OCI-LY3 (cell line): ENCODE measurements at regions not wholly inside any gene's neighbourhood (a gene's known extent, or its start where the extent isn't known, plus 50 kb on each side); places are given as distances from the start of the nearest gene placed in this dataset.

Experiments
- H2AFZ ChIP-seq: fragments of 200-600, 300-600 bp; shearing (Covaris generic); 2 replicates; pipeline ENCODE4 v1.6.0; 2014; ENCODE audit warnings: antibody characterized with exemption, low read depth, low read length
- H3K27ac ChIP-seq: fragments of 200-600, 300-600 bp; sonication (generic); 2 replicates; pipeline ENCODE4 v1.5.1; 2014; ENCODE audit warnings: mild to moderate bottlenecking, low read length, moderate library complexity, mixed read lengths
- H3K27me3 ChIP-seq: fragments of 200-600, 300-600 bp; sonication (generic); 2 replicates; pipeline ENCODE4 v1.6.1; 2014; ENCODE audit warnings: low read depth, low read length, mixed read lengths
- H3K36me3 ChIP-seq: fragments of 200-600, 300-600 bp; sonication (generic); replicated peaks from 2 replicates; pipeline ENCODE3; 2014; ENCODE audit warnings: low read depth, low read length, mixed read lengths
- H3K4me1 ChIP-seq: fragments of 300-600, 200-600 bp; sonication (generic); 2 replicates; pipeline ENCODE4 v1.6.1; 2014; ENCODE audit warnings: low read length, mixed read lengths
- H3K4me2 ChIP-seq: fragments of 200-600, 300-600 bp; sonication (generic); 2 replicates; pipeline ENCODE4 v1.6.1; 2014; ENCODE audit warnings: low read length, mixed read lengths
- H3K4me3 ChIP-seq: fragments of 300-600, 200-600 bp; sonication (generic); 2 replicates; pipeline ENCODE4 v1.5.1; 2014; ENCODE audit warnings: antibody characterized with exemption, mild to moderate bottlenecking, low read length, moderate library complexity
- H3K79me2 ChIP-seq: fragments of 300-600, 200-600 bp; shearing (Covaris generic); 2 replicates; pipeline ENCODE4 v1.6.1; 2014; ENCODE audit warnings: mild to moderate bottlenecking, low read length, mixed read lengths
- H3K9ac ChIP-seq: fragments of 300-600, 200-600 bp; shearing (Covaris generic); 2 replicates; pipeline ENCODE4 v1.6.0; 2014; ENCODE audit warnings: mild to moderate bottlenecking, low read length, moderate library complexity
- H3K9me3 ChIP-seq: fragments of 200-600, 300-600 bp; shearing (Covaris generic); 2 replicates; pipeline ENCODE4 v1.6.1; 2014; ENCODE audit warnings: low read length, mixed read lengths; ENCODE audit not compliant: insufficient read depth
- H4K20me1 ChIP-seq: fragments of 200-600, 300-600 bp; sonication (generic); 2 replicates; pipeline ENCODE4 v1.6.1; 2016; ENCODE audit warnings: low read length, mixed read lengths; ENCODE audit not compliant: insufficient read depth
- CTCF ChIP-seq: fragments of 200-600, 300-600 bp; sonication (generic); IDR thresholded peaks from 2 replicates; pipeline ENCODE4 v1.5.1; 2014; ENCODE audit warnings: antibody characterized with exemption, low read length, low read depth
- EZH2phosphoT487 ChIP-seq: fragments of 200-600 bp; shearing (Covaris generic); IDR thresholded peaks from 2 replicates; pipeline ENCODE4 v1.6.1; 2018; ENCODE audit warnings: antibody characterized with exemption, mixed run types, low read depth

- Histone ChIP-seq H3K36me3 (no peaks in the 10 kb centered on the region), H3K4me2 (no peak overlapping the region), H4K20me1 (no peaks in the 10 kb centered on the region), H3K27me3 (peaks cover 15% of the 10 kb centered on the region; the same call in 1 of the 2 replicates), H3K4me1 (no peaks in the 10 kb centered on the region), H3K27ac (no peak overlapping the region), H3K9ac (no peak overlapping the region), H3K9me3 (no peaks in the 10 kb centered on the region), H3K4me3 (no peak overlapping the region), H3K79me2 (no peaks in the 10 kb centered on the region), H2AFZ (no peak overlapping the region)
- no peak for TF ChIP-seq CTCF
- TF ChIP-seq EZH2phosphoT487, result no peak
Observed at GRCh38 chr6:6907286-6907685, 200.5 kb upstream of the RREB1 start.

- H2AFZ ChIP-seq, result no peak overlapping the region
- no peak overlapping the region for H3K27ac ChIP-seq
- no peak overlapping the region for H3K4me3 ChIP-seq
- no peak for TF ChIP-seq EZH2phosphoT487
- TF ChIP-seq CTCF, result no peak
- no peak overlapping the region for H3K9ac ChIP-seq
- no peaks in the 10 kb centered on the region for H3K9me3 ChIP-seq
- no peaks in the 10 kb centered on the region for H4K20me1 ChIP-seq
- H3K79me2 ChIP-seq, result no peaks in the 10 kb centered on the region
- H3K36me3 ChIP-seq, result no peaks in the 10 kb centered on the region
- peaks cover 13% of the 10 kb centered on the region; the same call in 1 of the 2 replicates for H3K27me3 ChIP-seq
- no peaks in the 10 kb centered on the region for H3K4me1 ChIP-seq
- no peak overlapping the region for H3K4me2 ChIP-seq
Observed at GRCh38 chr6:6908121-6908520, 199.6 kb upstream of the RREB1 start.

- Histone ChIP-seq H3K4me3 (no peak overlapping the region), H3K4me1 (no peaks in the 10 kb centered on the region), H3K9ac (no peak overlapping the region), H3K79me2 (no peaks in the 10 kb centered on the region), H3K27me3 (peaks cover 13% of the 10 kb centered on the region; the same call in 1 of the 2 replicates), H4K20me1 (no peaks in the 10 kb centered on the region), H3K36me3 (no peaks in the 10 kb centered on the region), H3K27ac (no peak overlapping the region), H3K9me3 (no peaks in the 10 kb centered on the region), H3K4me2 (no peak overlapping the region), H2AFZ (no peak overlapping the region)
- no peak for TF ChIP-seq EZH2phosphoT487
Observed at GRCh38 chr6:6909111-6909510, 198.7 kb upstream of the RREB1 start.

- Histone ChIP-seq H3K4me1 (peaks cover 7% of the 10 kb centered on the region; the same call in 1 of the 2 replicates), H3K27me3 (no peaks in the 10 kb centered on the region; the same call in 1 of the 2 replicates), H3K36me3 (no peaks in the 10 kb centered on the region), H3K9ac (no peak overlapping the region), H3K79me2 (no peaks in the 10 kb centered on the region), H3K4me3 (no peak overlapping the region), H3K4me2 (no peak overlapping the region), H4K20me1 (no peaks in the 10 kb centered on the region), H3K27ac (no peak overlapping the region), H3K9me3 (no peaks in the 10 kb centered on the region), H2AFZ (no peak overlapping the region)
- TF ChIP-seq EZH2phosphoT487 (no peak), CTCF (no peak)
Observed at GRCh38 chr6:6910734-6911295, 196.9 kb upstream of the RREB1 start.
